K562 (cell line): ENCODE measurements at regions not wholly inside any gene's neighbourhood (a gene's known extent, or its start where the extent isn't known, plus 50 kb on each side); places are given as distances from the start of the nearest gene placed in this dataset.

Experiments used
- C11orf30 ChIP-seq: fragments of 450-650 bp; IDR thresholded peaks from 2 replicates; pipeline ENCODE4 v1.6.1; 2016; ENCODE audit warnings: low read depth, mild to moderate bottlenecking
- CTCFL ChIP-seq: IDR thresholded peaks from 2 replicates; pipeline ENCODE4 v1.6.1; 2011; ENCODE audit warnings: borderline replicate concordance, low read depth, mild to moderate bottlenecking, moderate library complexity, low read length; ENCODE audit not compliant: insufficient read depth, poor library complexity, severe bottlenecking
- HCFC1 ChIP-seq: IDR thresholded peaks from 2 replicates; pipeline ENCODE4 v1.6.1; 2012; ENCODE audit warnings: low read depth, low read length, improper control_type of control experiment
- KAT8 ChIP-seq: fragments of 450-650 bp; IDR thresholded peaks from 2 replicates; pipeline ENCODE4 v1.6.1; 2016; ENCODE audit warnings: low read depth, mild to moderate bottlenecking
- MAFK ChIP-seq: IDR thresholded peaks from 2 replicates; pipeline ENCODE4 v1.6.1; 2011; ENCODE audit warnings: low read length, improper control_type of control experiment
- RBM25 ChIP-seq: fragments of 200-400 bp; formaldehyde crosslinking; IDR thresholded peaks from 2 replicates; pipeline ENCODE4 v1.6.1; 2018; ENCODE audit warnings: low read length, low read depth, moderate library complexity; ENCODE audit not compliant: severe bottlenecking
- ZBTB40 ChIP-seq, 2 experiments: fragments of 450-650 bp in 1 of 2; sonication (generic) in 1 of 2; formaldehyde crosslinking in 1 of 2; IDR thresholded peaks; 2 replicates each; pipeline versions ENCODE4 v1.7.1 to v1.9.0; 2016 to 2022; ENCODE audit warnings: inconsistent platforms in 1 of 2, mild to moderate bottlenecking in 1 of 2, missing genetic modification reagents in 1 of 2
- ZNF586 ChIP-seq: fragments of 450-650 bp; formaldehyde crosslinking; conservative IDR thresholded peaks from 2 replicates; pipeline ENCODE4 v1.4.0; 2020; ENCODE audit warnings: mild to moderate bottlenecking, moderate library complexity
- TF ChIP-seq, protein P1 (sequence below): sonication (generic); formaldehyde crosslinking; IDR thresholded peaks from 2 replicates; pipeline ENCODE4 v1.4.0; 2020; ENCODE audit warnings: mild to moderate bottlenecking, missing genetic modification reagents
- TF ChIP-seq, protein P2 (sequence below): fragments of 250-450 bp; sonication (Bioruptor Pico); IDR thresholded peaks from 2 replicates; pipeline ENCODE4 v1.5.0; 2020; ENCODE audit warnings: mild to moderate bottlenecking
- TF ChIP-seq, protein P3 (sequence below), 2 experiments: fragments of 450-650 bp in 1 of 2; sonication (generic) in 1 of 2; formaldehyde crosslinking in 1 of 2; IDR thresholded peaks in 1 of 2; conservative IDR thresholded peaks in 1 of 2; 2 replicates each; pipeline versions ENCODE4 v1.6.1 to v1.8.1; 2016 to 2023; ENCODE audit warnings: mild to moderate bottlenecking in 2 of 2, moderate library complexity in 2 of 2, inconsistent platforms in 1 of 2, missing genetic modification reagents in 1 of 2

DNA sequence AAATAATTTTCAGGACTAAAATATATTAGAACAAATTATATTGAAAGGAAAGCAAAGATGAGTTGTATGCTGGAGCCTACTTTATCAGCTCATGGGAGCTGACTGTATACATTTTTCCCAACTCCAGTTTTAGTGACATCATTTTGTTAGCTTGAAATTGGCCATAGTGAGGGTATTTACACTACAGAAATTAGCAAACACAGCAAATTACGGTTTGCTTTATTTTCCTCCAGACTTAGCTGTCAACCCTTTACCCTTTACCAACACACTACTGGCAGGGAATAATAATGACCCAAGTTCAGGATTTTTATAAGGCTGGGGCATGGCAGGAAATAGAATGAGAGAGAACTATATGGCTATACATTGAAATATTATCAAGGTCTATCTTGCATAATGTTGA is 120.3 kb upstream of the PRSS1 start (continued):
- TF ChIP-seq, protein P1, sequence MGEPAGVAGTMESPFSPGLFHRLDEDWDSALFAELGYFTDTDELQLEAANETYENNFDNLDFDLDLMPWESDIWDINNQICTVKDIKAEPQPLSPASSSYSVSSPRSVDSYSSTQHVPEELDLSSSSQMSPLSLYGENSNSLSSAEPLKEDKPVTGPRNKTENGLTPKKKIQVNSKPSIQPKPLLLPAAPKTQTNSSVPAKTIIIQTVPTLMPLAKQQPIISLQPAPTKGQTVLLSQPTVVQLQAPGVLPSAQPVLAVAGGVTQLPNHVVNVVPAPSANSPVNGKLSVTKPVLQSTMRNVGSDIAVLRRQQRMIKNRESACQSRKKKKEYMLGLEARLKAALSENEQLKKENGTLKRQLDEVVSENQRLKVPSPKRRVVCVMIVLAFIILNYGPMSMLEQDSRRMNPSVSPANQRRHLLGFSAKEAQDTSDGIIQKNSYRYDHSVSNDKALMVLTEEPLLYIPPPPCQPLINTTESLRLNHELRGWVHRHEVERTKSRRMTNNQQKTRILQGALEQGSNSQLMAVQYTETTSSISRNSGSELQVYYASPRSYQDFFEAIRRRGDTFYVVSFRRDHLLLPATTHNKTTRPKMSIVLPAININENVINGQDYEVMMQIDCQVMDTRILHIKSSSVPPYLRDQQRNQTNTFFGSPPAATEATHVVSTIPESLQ: no peak
- TF ChIP-seq, protein P2, sequence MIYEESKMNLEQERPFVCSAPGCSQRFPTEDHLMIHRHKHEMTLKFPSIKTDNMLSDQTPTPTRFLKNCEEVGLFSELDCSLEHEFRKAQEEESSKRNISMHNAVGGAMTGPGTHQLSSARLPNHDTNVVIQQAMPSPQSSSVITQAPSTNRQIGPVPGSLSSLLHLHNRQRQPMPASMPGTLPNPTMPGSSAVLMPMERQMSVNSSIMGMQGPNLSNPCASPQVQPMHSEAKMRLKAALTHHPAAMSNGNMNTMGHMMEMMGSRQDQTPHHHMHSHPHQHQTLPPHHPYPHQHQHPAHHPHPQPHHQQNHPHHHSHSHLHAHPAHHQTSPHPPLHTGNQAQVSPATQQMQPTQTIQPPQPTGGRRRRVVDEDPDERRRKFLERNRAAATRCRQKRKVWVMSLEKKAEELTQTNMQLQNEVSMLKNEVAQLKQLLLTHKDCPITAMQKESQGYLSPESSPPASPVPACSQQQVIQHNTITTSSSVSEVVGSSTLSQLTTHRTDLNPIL (CRISPR knock-in tag): no peak
- TF ChIP-seq ZNF586 (CRISPR knock-in tag) (no peak), RBM25 (no peak), CTCFL (no peak), KAT8 (no peak), HCFC1 (no peak), MAFK (0 out of 2 replicates have a peak, but pooled peaks have one; percentile 4), ZBTB40 (IDR thresholded peaks at IDR 0.05) (no peak), ZBTB40 (CRISPR knock-in tag; IDR thresholded peaks at IDR 0.05) (no peak), C11orf30 (peak; percentile 15; the same call in 1 of the 2 replicates)
- TF ChIP-seq, protein P3, sequence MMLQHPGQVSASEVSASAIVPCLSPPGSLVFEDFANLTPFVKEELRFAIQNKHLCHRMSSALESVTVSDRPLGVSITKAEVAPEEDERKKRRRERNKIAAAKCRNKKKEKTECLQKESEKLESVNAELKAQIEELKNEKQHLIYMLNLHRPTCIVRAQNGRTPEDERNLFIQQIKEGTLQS (IDR thresholded peaks at IDR 0.05): no peak
- TF ChIP-seq, protein P3 (CRISPR knock-in tag; conservative IDR thresholded peaks at IDR 0.05): no peak
